ENCODE measurements at regions not wholly inside any gene's neighbourhood (a gene's known extent, or its start where the extent isn't known, plus 50 kb on each side); places are given as distances from the start of the nearest gene placed in this dataset.
"Not testable (repeated sequence)": the region's sequence is repeated elsewhere in the genome, so short reads cannot be mapped to it uniquely, and the experiment has no call there.

GRCh38 chr15:22262613-22263020 lies 182.3 kb downstream of the OR4M2 start:
- POLR2A ChIA-PET: no interaction called here

GRCh38 chr15:22263738-22264137 lies 183.4 kb downstream of the OR4M2 start:
- no peak for DNase-seq (ENCODE audit: extremely low spot score)
- no peak for TF ChIP-seq BHLHE40 (IDR thresholded peaks at IDR 0.05; ENCODE audit: borderline replicate concordance)
- no peak for TF ChIP-seq FOXM1 (IDR thresholded peaks at IDR 0.05; ENCODE audit: borderline replicate concordance)
- no peak for TF ChIP-seq NFRKB (IDR thresholded peaks at IDR 0.05)
- ChIA-PET POLR2A (no interaction called here), CTCF (no interaction called here)

More at GRCh38 chr15:22262613-22263020, 182.3 kb downstream of the OR4M2 start:
- CTCF ChIA-PET: no interaction called here
- TF ChIP-seq ELF4 (IDR thresholded peaks at IDR 0.05): no peak
- no peak for TF ChIP-seq ARNT (IDR thresholded peaks at IDR 0.05)
- no peak for TF ChIP-seq FOXM1 (IDR thresholded peaks at IDR 0.05; ENCODE audit: borderline replicate concordance)
- TF ChIP-seq FOXA1 (IDR thresholded peaks at IDR 0.05): no peak
- no peak for TF ChIP-seq BHLHE40 (IDR thresholded peaks at IDR 0.05; ENCODE audit: borderline replicate concordance)
- TF ChIP-seq LEF1 (IDR thresholded peaks at IDR 0.05; ENCODE audit: borderline replicate concordance): no peak
- TF ChIP-seq PKNOX1 (IDR thresholded peaks at IDR 0.05): no peak
- TF ChIP-seq ZNF384 (IDR thresholded peaks at IDR 0.05): no peak
- TF ChIP-seq CTBP1 (IDR thresholded peaks at IDR 0.05; ENCODE audit: borderline replicate concordance): no peak
- no peak for TF ChIP-seq L3MBTL2 (conservative IDR thresholded peaks at IDR 0.05)
- TF ChIP-seq SUZ12 (IDR thresholded peaks at IDR 0.05): no peak
- no peak for TF ChIP-seq NFRKB (IDR thresholded peaks at IDR 0.05)
- no peak for DNase-seq (ENCODE audit: extremely low spot score)

GRCh38 chr15:22264272-22264671 lies 183.9 kb downstream of the OR4M2 start:
- POLR2A ChIA-PET; DNase-seq (ENCODE audit: extremely low spot score); CTCF ChIA-PET: not testable (repeated sequence)

GRCh38 chr15:22265056-22265945 lies 185.0 kb downstream of the OR4M2 start:
- TF ChIP-seq FOXA1 (IDR thresholded peaks at IDR 0.05) (no peak), SP1 (IDR thresholded peaks at IDR 0.05) (no peak), FOXK2 (IDR thresholded peaks at IDR 0.05) (no peak), BHLHE40 (IDR thresholded peaks at IDR 0.05; ENCODE audit: borderline replicate concordance) (no peak), CTBP1 (IDR thresholded peaks at IDR 0.05; ENCODE audit: borderline replicate concordance) (no peak), ARNT (IDR thresholded peaks at IDR 0.05) (no peak), FOXM1 (IDR thresholded peaks at IDR 0.05; ENCODE audit: borderline replicate concordance) (no peak), PKNOX1 (IDR thresholded peaks at IDR 0.05) (no peak), HDGF (IDR thresholded peaks at IDR 0.05; ENCODE audit: borderline replicate concordance) (no peak), TARDBP (IDR thresholded peaks at IDR 0.05) (no peak), SUZ12 (IDR thresholded peaks at IDR 0.05) (no peak), NFRKB (IDR thresholded peaks at IDR 0.05) (no peak), ELF4 (IDR thresholded peaks at IDR 0.05) (no peak), L3MBTL2 (conservative IDR thresholded peaks at IDR 0.05) (no peak), LEF1 (IDR thresholded peaks at IDR 0.05; ENCODE audit: borderline replicate concordance) (no peak), ZNF384 (IDR thresholded peaks at IDR 0.05) (no peak)
- POLR2A ChIA-PET: no interaction called here
- CTCF ChIA-PET: no interaction called here
- no peak for DNase-seq (ENCODE audit: extremely low spot score)

- CTCF ChIA-PET: no interaction called here
- POLR2A ChIA-PET: no interaction called here
- no peak for DNase-seq (ENCODE audit: extremely low spot score)
- TF ChIP-seq BHLHE40 (IDR thresholded peaks at IDR 0.05; ENCODE audit: borderline replicate concordance) (no peak), LEF1 (IDR thresholded peaks at IDR 0.05; ENCODE audit: borderline replicate concordance) (no peak), NFRKB (IDR thresholded peaks at IDR 0.05) (no peak), SP1 (IDR thresholded peaks at IDR 0.05) (no peak), SUZ12 (IDR thresholded peaks at IDR 0.05) (no peak), FOXK2 (IDR thresholded peaks at IDR 0.05) (no peak), FOXA1 (IDR thresholded peaks at IDR 0.05) (no peak), PKNOX1 (IDR thresholded peaks at IDR 0.05) (no peak), L3MBTL2 (conservative IDR thresholded peaks at IDR 0.05) (no peak), TARDBP (IDR thresholded peaks at IDR 0.05) (no peak), ARNT (IDR thresholded peaks at IDR 0.05) (no peak), FOXM1 (IDR thresholded peaks at IDR 0.05; ENCODE audit: borderline replicate concordance) (no peak)
Observed at GRCh38 chr15:22265970-22266369, 185.6 kb downstream of the OR4M2 start.

- CTCF ChIA-PET: no interaction called here
Observed at GRCh38 chr15:22267761-22268160, 187.4 kb downstream of the OR4M2 start.

GRCh38 chr15:22268201-22268600 lies 187.9 kb downstream of the OR4M2 start:
- DNase-seq (ENCODE audit: extremely low spot score); CTCF ChIA-PET; POLR2A ChIA-PET: not testable (repeated sequence)

More at GRCh38 chr15:22267761-22268160, 187.4 kb downstream of the OR4M2 start:
- TF ChIP-seq ZNF384 (IDR thresholded peaks at IDR 0.05): no peak
- no peak for TF ChIP-seq TARDBP (IDR thresholded peaks at IDR 0.05)
- no peak for TF ChIP-seq FOXK2 (IDR thresholded peaks at IDR 0.05)
- no peak for TF ChIP-seq NFRKB (IDR thresholded peaks at IDR 0.05)
- no peak for TF ChIP-seq BHLHE40 (IDR thresholded peaks at IDR 0.05; ENCODE audit: borderline replicate concordance)
- no peak for TF ChIP-seq ARNT (IDR thresholded peaks at IDR 0.05)
- TF ChIP-seq ELF4 (IDR thresholded peaks at IDR 0.05): no peak
- no peak for TF ChIP-seq SUZ12 (IDR thresholded peaks at IDR 0.05)
- TF ChIP-seq LEF1 (IDR thresholded peaks at IDR 0.05; ENCODE audit: borderline replicate concordance): no peak
- TF ChIP-seq HDGF (IDR thresholded peaks at IDR 0.05; ENCODE audit: borderline replicate concordance): no peak
- no peak for TF ChIP-seq CTBP1 (IDR thresholded peaks at IDR 0.05; ENCODE audit: borderline replicate concordance)
- no peak for TF ChIP-seq FOXA1 (IDR thresholded peaks at IDR 0.05)
- TF ChIP-seq FOXM1 (IDR thresholded peaks at IDR 0.05; ENCODE audit: borderline replicate concordance): no peak
- no peak for TF ChIP-seq SP1 (IDR thresholded peaks at IDR 0.05)
- TF ChIP-seq L3MBTL2 (conservative IDR thresholded peaks at IDR 0.05): no peak
- no peak for TF ChIP-seq PKNOX1 (IDR thresholded peaks at IDR 0.05)
- POLR2A ChIA-PET: no interaction called here
- no peak for DNase-seq (ENCODE audit: extremely low spot score)

- DNase-seq (ENCODE audit: extremely low spot score); CTCF ChIA-PET; POLR2A ChIA-PET: not testable (repeated sequence)
Observed at GRCh38 chr15:22268654-22269053, 188.3 kb downstream of the OR4M2 start.

- CTCF ChIA-PET; DNase-seq (ENCODE audit: extremely low spot score); POLR2A ChIA-PET: not testable (repeated sequence)
Observed at GRCh38 chr15:22272286-22273160, 186.2 kb upstream of the GOLGA6L22 start.

Measured in HEK293T (cell line).